ENCODE measurements at regions not wholly inside any gene's neighbourhood (a gene's known extent, or its start where the extent isn't known, plus 50 kb on each side); places are given as distances from the start of the nearest gene placed in this dataset.
A peak's percentile ranks its signal among the peaks of the same experiment; 100 is the strongest.

GRCh38 chr6:169839029-169839481 is 87.6 kb downstream of the ERMARD start:
- DNase-seq, result no peak

DNA sequence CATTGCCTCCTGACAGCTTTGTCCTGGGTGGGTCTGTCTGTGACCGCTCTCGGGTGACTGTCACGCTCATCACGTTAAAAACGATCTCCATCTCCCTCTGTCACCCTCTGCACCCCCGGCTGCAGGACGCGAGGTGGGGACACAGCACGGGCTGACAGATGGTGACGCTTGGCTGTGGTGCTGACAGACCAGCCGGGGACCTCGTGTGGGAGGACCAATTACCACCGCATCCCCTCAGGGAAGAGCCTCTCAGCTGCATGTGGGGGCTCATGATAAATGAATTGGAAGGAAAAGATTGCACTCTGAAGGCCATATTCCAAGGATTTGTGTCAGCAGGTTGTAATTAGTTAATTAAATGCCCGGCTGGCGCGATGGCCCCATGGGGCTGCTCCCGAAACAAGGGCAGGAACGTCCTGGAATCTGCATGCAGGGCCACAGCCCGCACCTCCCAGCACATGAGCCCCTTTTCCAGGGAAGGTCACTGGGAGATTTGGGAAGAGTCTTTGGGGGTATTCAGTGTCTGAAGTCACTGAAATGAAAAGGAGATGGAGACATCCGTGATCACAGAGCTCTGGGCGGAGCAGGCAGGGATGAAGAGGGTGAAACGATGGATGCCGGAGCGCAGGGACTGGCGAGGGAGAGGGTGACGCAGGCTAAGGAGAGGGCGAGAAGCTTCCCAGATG is 87.1 kb downstream of the ERMARD start:
- DNase-seq, result no peak

GRCh38 chr6:169837529-169838250 is 86.3 kb downstream of the ERMARD start:
- DNase-seq, result no peak

DNA sequence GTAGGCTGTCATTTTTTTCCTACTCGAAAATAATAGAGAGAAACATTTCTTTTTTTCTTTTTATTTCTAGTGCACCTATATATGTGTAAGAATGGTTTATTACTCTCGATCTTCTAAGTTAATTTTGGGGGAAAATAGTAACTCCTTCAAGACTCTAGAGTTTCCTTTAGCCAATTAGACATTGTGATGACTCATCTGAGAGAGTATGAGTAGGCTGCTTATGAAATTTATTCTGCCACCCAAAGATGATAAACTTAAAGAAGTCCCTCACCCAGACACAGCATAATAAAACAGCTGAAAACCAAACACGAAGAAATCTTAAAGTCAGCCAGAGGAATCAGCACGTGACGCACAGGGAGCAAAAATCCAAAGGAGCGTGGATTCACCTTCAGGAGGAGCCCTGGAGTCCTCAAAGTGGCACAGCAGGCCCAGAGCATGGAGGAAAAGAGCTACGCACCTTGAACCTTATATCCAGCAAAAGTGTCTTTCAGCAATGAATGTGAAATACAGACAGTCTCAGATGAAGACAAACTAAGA is 81.9 kb downstream of the ERMARD start:
- no peak for DNase-seq

GRCh38 chr6:169832247-169832948 is 81.0 kb downstream of the ERMARD start:
- DNase-seq, result no peak

GRCh38 chr6:169831450-169832246 is 80.2 kb downstream of the ERMARD start:
- peak; percentile 16 to 63 (median 52) for DNase-seq

All from stimulated activated naive CD4-positive, alpha-beta T cell (primary cell).